H1 (cell line): ENCODE measurements at regions not wholly inside any gene's neighbourhood (a gene's known extent, or its start where the extent isn't known, plus 50 kb on each side); places are given as distances from the start of the nearest gene placed in this dataset.

ENCODE experiments used
- CTCF ChIA-PET: fragments of 300-600 bp; sonication (Branson Sonifier 250); formaldehyde crosslinking; loops from one replicate; lab custom pipeline; 2021; ENCODE audit not compliant: partially characterized antibody; lab: Charles Lee
- POLR2A ChIA-PET: fragments of 300-600 bp; sonication (Branson Sonifier 250); formaldehyde crosslinking; loops from one replicate; lab custom pipeline; 2021; ENCODE audit warnings: inconsistent platforms; ENCODE audit not compliant: partially characterized antibody; lab: Charles Lee
- DNase-seq, 2 experiments: peaks; one replicate each; pipeline versions ENCODE4 v3.0.0 to v3.0.0-alpha.2; 2010 to 2022; ENCODE audit warnings: low spot score in 2 of 2, low read depth in 1 of 2, mixed read lengths in 1 of 2
- FAIRE-seq: peaks from 2 replicates; lab custom pipeline; 2011; peaks lifted over from hg19 to GRCh38; lab: Jason Lieb, UNC
- H2AFZ ChIP-seq: 2 replicates; pipeline ENCODE4 v1.8.1; 2012; ENCODE audit warnings: low read length, inconsistent platforms
- H2AK5ac ChIP-seq: 2 replicates; pipeline ENCODE4 v1.6.1; 2013; ENCODE audit warnings: low read depth, low read length
- H2BK120ac ChIP-seq: replicated peaks from 2 replicates; pipeline ENCODE3; 2013; ENCODE audit warnings: low read depth, low read length, inconsistent platforms
- H2BK12ac ChIP-seq: 2 replicates; pipeline ENCODE4 v1.6.1; 2013; ENCODE audit warnings: low read depth, low read length
- H2BK15ac ChIP-seq: 2 replicates; pipeline ENCODE4 v1.6.1; 2013; ENCODE audit warnings: low read length
- H2BK20ac ChIP-seq: 2 replicates; pipeline ENCODE4 v1.6.1; 2013; ENCODE audit warnings: low read length
- H2BK5ac ChIP-seq: 2 replicates; pipeline ENCODE4 v1.6.1; 2013; ENCODE audit warnings: low read depth, low read length
- H3K14ac ChIP-seq: 2 replicates; pipeline ENCODE4 v1.6.1; 2013; ENCODE audit warnings: inconsistent platforms; ENCODE audit not compliant: insufficient read length
- H3K18ac ChIP-seq: 2 replicates; pipeline ENCODE4 v1.6.1; 2013; ENCODE audit warnings: low read length; ENCODE audit errors: extremely low read depth
- H3K23ac ChIP-seq: 2 replicates; pipeline ENCODE4 v1.6.1; 2013; ENCODE audit warnings: inconsistent platforms; ENCODE audit not compliant: insufficient read length
- H3K23me2 ChIP-seq: 2 replicates; pipeline ENCODE4 v1.6.1; 2013; ENCODE audit warnings: low read depth, low read length
- H3K27ac ChIP-seq: 2 replicates; pipeline ENCODE4 v1.6.1; 2011; ENCODE audit warnings: low read depth, low read length, inconsistent platforms
- H3K27me3 ChIP-seq, 4 experiments: replicated peaks in 1 of 4; 1 replicate in 1 of 4; 2 replicates in 3 of 4; pipeline versions ENCODE4 v1.6.1 to v1.8.1; 2011 to 2013; ENCODE audit warnings: low read length in 3 of 4, mild to moderate bottlenecking in 3 of 4, inconsistent platforms in 2 of 4, mixed read lengths in 2 of 4, moderate library complexity in 1 of 4; ENCODE audit not compliant: control insufficient read depth in 3 of 4, insufficient read depth in 3 of 4; ENCODE audit errors: extremely low read depth in 1 of 4
- H3K36me3 ChIP-seq, 4 experiments: 2 replicates each; pipeline versions ENCODE4 v1.6.1 to v1.8.1; 2011 to 2013; ENCODE audit warnings: mild to moderate bottlenecking in 4 of 4, low read length in 3 of 4, moderate library complexity in 2 of 4, control low read depth in 1 of 4, inconsistent platforms in 1 of 4; ENCODE audit not compliant: insufficient read depth in 4 of 4, control insufficient read depth in 2 of 4
- H3K4ac ChIP-seq: replicated peaks from 2 replicates; pipeline ENCODE3; 2013; ENCODE audit warnings: low read length, low read depth, mixed read lengths, inconsistent platforms; ENCODE audit not compliant: insufficient read length
- H3K4me1 ChIP-seq, 4 experiments: replicated peaks in 1 of 4; 1 replicate in 1 of 4; 2 replicates in 3 of 4; pipeline versions ENCODE4 v1.6.1 to v1.8.1; 2011 to 2013; ENCODE audit warnings: low read length in 3 of 4, inconsistent platforms in 2 of 4, mixed read lengths in 1 of 4; ENCODE audit not compliant: insufficient read depth in 4 of 4, control insufficient read depth in 3 of 4
- H3K4me2 ChIP-seq, 2 experiments: 2 replicates each; pipeline versions ENCODE4 v1.6.1 to v1.8.1; 2011 to 2013; ENCODE audit warnings: low read depth in 2 of 2, low read length in 2 of 2, control low read depth in 1 of 2, inconsistent platforms in 1 of 2, mild to moderate bottlenecking in 1 of 2; ENCODE audit not compliant: insufficient read depth in 1 of 2
- H3K4me3 ChIP-seq, 4 experiments: fragments of 200-600, 300-600 bp in 1 of 4; sonication (generic), shearing (Covaris generic), sonication (Bioruptor Twin) in 1 of 4; 2 replicates each; pipeline versions ENCODE4 v1.5.1 to v1.8.1; 2011 to 2016; ENCODE audit warnings: low read length in 4 of 4, low read depth in 3 of 4, control low read depth in 2 of 4, inconsistent platforms in 2 of 4, mild to moderate bottlenecking in 2 of 4, mixed read lengths in 1 of 4, moderate library complexity in 1 of 4; ENCODE audit not compliant: insufficient read depth in 2 of 4; ENCODE audit errors: extremely low read depth in 1 of 4
- H3K56ac ChIP-seq: replicated peaks from 2 replicates; pipeline ENCODE3; 2013; ENCODE audit warnings: low read depth, mild to moderate bottlenecking, mixed read lengths, low read length, inconsistent platforms; ENCODE audit not compliant: insufficient read length
- H3K79me1 ChIP-seq: 2 replicates; pipeline ENCODE4 v1.6.1; 2013; ENCODE audit warnings: low read depth, low read length, control low read depth
- H3K79me2 ChIP-seq, 2 experiments: 2 replicates each; pipeline versions ENCODE4 v1.6.1 to v1.8.1; 2012 to 2013; ENCODE audit warnings: low read length in 2 of 2, mild to moderate bottlenecking in 2 of 2, inconsistent platforms in 1 of 2; ENCODE audit not compliant: insufficient read depth in 2 of 2, control insufficient read depth in 1 of 2
- H3K9ac ChIP-seq, 4 experiments: replicated peaks in 1 of 4; 1 replicate in 1 of 4; 2 replicates in 3 of 4; pipeline versions ENCODE4 v1.6.1 to v1.8.1; 2011 to 2013; ENCODE audit warnings: low read depth in 3 of 4, low read length in 3 of 4, control low read depth in 2 of 4, mild to moderate bottlenecking in 2 of 4, moderate library complexity in 2 of 4, inconsistent platforms in 1 of 4; ENCODE audit errors: extremely low read depth in 1 of 4
- H3K9me3 ChIP-seq, 2 experiments: 2 replicates each; pipeline versions ENCODE4 v1.6.1 to v1.8.1; 2012 to 2013; ENCODE audit warnings: mild to moderate bottlenecking in 2 of 2, moderate library complexity in 2 of 2, control low read depth in 1 of 2, inconsistent platforms in 1 of 2, low read depth in 1 of 2, low read length in 1 of 2, mixed read lengths in 1 of 2; ENCODE audit not compliant: insufficient read depth in 2 of 2
- H4K20me1 ChIP-seq, 2 experiments: replicated peaks in 1 of 2; 2 replicates each; pipeline versions ENCODE3 to v1.8.1; 2011 to 2013; ENCODE audit warnings: inconsistent platforms in 2 of 2, low read length in 2 of 2, mild to moderate bottlenecking in 1 of 2; ENCODE audit not compliant: insufficient read depth in 2 of 2, control insufficient read depth in 1 of 2
- H4K5ac ChIP-seq: 2 replicates; pipeline ENCODE4 v1.6.1; 2013; ENCODE audit warnings: low read length, low read depth, mixed read lengths, inconsistent platforms; ENCODE audit not compliant: insufficient read length
- H4K8ac ChIP-seq: 2 replicates; pipeline ENCODE4 v1.8.0; 2013; ENCODE audit warnings: mild to moderate bottlenecking, moderate library complexity, low read length, inconsistent platforms; ENCODE audit not compliant: insufficient read depth; ENCODE audit errors: extremely low read depth
- H4K91ac ChIP-seq: replicated peaks from 2 replicates; pipeline ENCODE3; 2013; ENCODE audit warnings: low read length, mixed read lengths, inconsistent platforms; ENCODE audit not compliant: insufficient read length
- BRCA1 ChIP-seq: IDR thresholded peaks from 2 replicates; pipeline ENCODE4 v1.6.1; 2012; ENCODE audit warnings: low read depth, low read length, improper control_type of control experiment
- KDM4A ChIP-seq: IDR thresholded peaks from one replicate; pipeline ENCODE4 v1.7.1; 2012; ENCODE audit warnings: low read depth, mild to moderate bottlenecking, moderate library complexity, low read length, inconsistent platforms; ENCODE audit not compliant: severe bottlenecking
- SP4 ChIP-seq: IDR thresholded peaks from 2 replicates; pipeline ENCODE4 v1.6.1; 2012; ENCODE audit warnings: low read length, inconsistent platforms
- SRF ChIP-seq: IDR thresholded peaks from 2 replicates; pipeline ENCODE4 v1.6.1; 2011; ENCODE audit warnings: mild to moderate bottlenecking, low read depth, low read length, moderate library complexity
- TEAD4 ChIP-seq: IDR thresholded peaks from 2 replicates; pipeline ENCODE4 v1.6.1; 2012; ENCODE audit warnings: low read depth, low read length, inconsistent platforms, mixed read lengths
- WGBS, 2 experiments: shearing (Covaris generic) in 1 of 2; methylation state at CpG; one replicate each; pipeline versions ENCODE4 v1.1.6 to v1.1.7; 2013 to 2015; ENCODE audit warnings: low lambda C conversion rate in 2 of 2, mixed read lengths in 2 of 2, inconsistent platforms in 1 of 2, low coverage in 1 of 2, missing lambda C conversion rate in 1 of 2; ENCODE audit not compliant: insufficient replicate concordance in 2 of 2, insufficient coverage in 1 of 2, insufficient read length in 1 of 2; ENCODE audit errors: extremely low coverage in 1 of 2, missing lambda C conversion rate in 1 of 2; 5-methylcytosine and 5-hydroxymethylcytosine counted together

DNA sequence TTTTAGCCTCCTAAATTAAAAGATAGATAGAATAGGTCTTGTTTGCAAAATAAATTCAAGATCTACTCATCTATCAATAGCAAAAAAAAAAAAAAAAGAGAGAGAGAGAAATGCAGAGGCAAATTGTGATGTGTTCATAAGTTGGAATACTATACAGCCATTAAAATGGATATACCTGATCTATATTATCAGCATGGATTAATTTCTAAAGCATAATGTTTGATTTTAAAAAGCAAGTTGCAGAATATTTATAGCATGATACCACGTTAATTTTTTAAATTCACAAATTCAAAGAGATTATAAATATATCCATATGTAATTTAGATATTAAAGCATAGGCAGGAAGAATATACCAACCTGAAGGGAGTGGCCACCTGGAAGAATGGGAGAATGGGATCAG is 114.9 kb upstream of the PTPRT start:
- Histone ChIP-seq H2BK20ac (no peak overlapping the region), H3K4ac (no peak overlapping the region), H3K79me1 (no peaks in the 10 kb centered on the region), H3K14ac (no peak overlapping the region), H2BK12ac (no peak overlapping the region), H3K36me3 (no peaks in the 10 kb centered on the region), H3K56ac (no peak overlapping the region), H3K79me2 (no peaks in the 10 kb centered on the region), H3K27ac (no peak overlapping the region), H3K4me2 (no peak overlapping the region), H4K91ac (no peak overlapping the region), H2AFZ (no peak overlapping the region), H3K4me1 (no peaks in the 10 kb centered on the region), H2BK120ac (no peak overlapping the region), H3K27me3 (no peaks in the 10 kb centered on the region), H3K23me2 (no peaks in the 10 kb centered on the region), H2BK5ac (no peak overlapping the region), H3K4me3 (no peak overlapping the region), H4K8ac (no peak overlapping the region), H4K20me1 (no peaks in the 10 kb centered on the region), H3K23ac (no peak overlapping the region), H3K9ac (no peak overlapping the region), H2AK5ac (no peak overlapping the region), H3K18ac (no peak overlapping the region), H3K9me3 (peaks cover 16 to 17% of the 10 kb centered on the region in 2 experiments), H2BK15ac (no peak overlapping the region), H4K5ac (no peak overlapping the region)
- TF ChIP-seq TEAD4 (no peak), KDM4A (no peak), BRCA1 (no peak), SP4 (no peak), SRF (no peak)
- no peak for DNase-seq
- POLR2A ChIA-PET = no interaction called here
- no peak for FAIRE-seq
- CTCF ChIA-PET = interaction anchor here (0.8 kb wide), 1 partner anchor 62 kb away, joined by 3 read pairs; no protein-coding TSS in a partner anchor
- 91% methylated on average over 1 of the region's 1 CpG; no CpG with 5 or more reads in 1 of the 2 experiments for WGBS, 2 experiments
